ENCODE measurements at regions not wholly inside any gene's neighbourhood (a gene's known extent, or its start where the extent isn't known, plus 50 kb on each side); places are given as distances from the start of the nearest gene placed in this dataset.
"Not testable (repeated sequence)": the region's sequence is repeated elsewhere in the genome, so short reads cannot be mapped to it uniquely, and the experiment has no call there.

GRCh38 chr4:77293426-77293825, 136.4 kb downstream of the CCNG2 start (continued):
- TF ChIP-seq CTCF (IDR thresholded peaks at IDR 0.05 in 2 of 3, conservative IDR thresholded peaks at IDR 0.05 in 1 of 3; ENCODE audit: control insufficient read depth in 2 of 3, extremely low read depth in 1 of 3, insufficient read depth in 1 of 3, low read depth in 3 of 3, low read length in 3 of 3), result no peak
- TF ChIP-seq E4F1 (IDR thresholded peaks at IDR 0.05; ENCODE audit: borderline replicate concordance, partially characterized antibody), result no peak
- TF ChIP-seq TAF1 (IDR thresholded peaks at IDR 0.05; ENCODE audit: borderline replicate concordance, low read depth, low read length), result no peak
- TF ChIP-seq RBBP5 (conservative IDR thresholded peaks at IDR 0.05), result no peak
- TF ChIP-seq RELA (IDR thresholded peaks at IDR 0.05; ENCODE audit: borderline replicate concordance, partially characterized antibody), result no peak

- CTCF ChIA-PET, result interaction anchor here (0.7 to 1.2 kb wide), 2 partner anchors 9 to 798 kb away, joined by 3 to 4 read pairs; no protein-coding TSS in a partner anchor
- DNase-seq (ENCODE audit: low read depth, low spot score); POLR2A ChIA-PET; ATAC-seq; H3K4me2 ChIP-seq (ENCODE audit: control insufficient read depth, insufficient read depth); RAD21 ChIA-PET (ENCODE audit: unreplicated experiment); H4K20me1 ChIP-seq (ENCODE audit: control insufficient read depth, insufficient read depth); FAIRE-seq; H3K9me3 ChIP-seq (replicated peaks; ENCODE audit: control insufficient read depth, insufficient read depth, low read length); in situ Hi-C loops (cut with MboI); H3K4me1 ChIP-seq (ENCODE audit: control insufficient read depth, insufficient read depth, low read length); BruUV-seq (replicated peaks); H3K4me3 ChIP-seq; H2AFZ ChIP-seq (ENCODE audit: control insufficient read depth, low read depth, low read length); H3K27ac ChIP-seq (ENCODE audit: control insufficient read depth, insufficient read depth); H3K9ac ChIP-seq (ENCODE audit: control insufficient read depth, insufficient read depth, low read length); H3K79me2 ChIP-seq (ENCODE audit: control insufficient read depth, insufficient read depth, low read length); SMC1A ChIA-PET (ENCODE audit: uncharacterized antibody, unreplicated experiment); H3K36me3 ChIP-seq (ENCODE audit: control insufficient read depth in 2 of 2, insufficient read depth in 2 of 2, low read length in 1 of 2); H3K27me3 ChIP-seq (replicated peaks in 1 of 2; ENCODE audit: control insufficient read depth in 2 of 2, insufficient read depth in 2 of 2, low read length in 1 of 2): not testable (repeated sequence)
- intact Hi-C loops (cut with micrococcal nuclease; ENCODE audit: unreplicated experiment), result loop anchor here (10.0 kb wide), 2 partner anchors 206 to 246 kb away; no protein-coding TSS in a partner anchor
- WGBS (ENCODE audit: insufficient coverage, insufficient replicate concordance, low lambda C conversion rate, missing lambda C conversion rate), result 12% methylated on average over 3 of the region's 3 CpGs
These were observed 144.0 kb downstream of the CCNG2 start for GRCh38 chr4:77300996-77301395.

All from GM12878 (cell line).